Stimulated activated CD4-positive, alpha-beta T cell treated with anti-CD3 and anti-CD28 coated beads, Interleukin-1b, Interleukin-23, amount 100 ng/mL, for 24 hours (primary cell): ENCODE measurements at regions not wholly inside any gene's neighbourhood (a gene's known extent, or its start where the extent isn't known, plus 50 kb on each side); places are given as distances from the start of the nearest gene placed in this dataset.
A peak's percentile ranks its signal among the peaks of the same experiment; 100 is the strongest.

Source experiments
- DNase-seq, 4 experiments: peaks; one replicate each; pipeline ENCODE4 v3.0.0-alpha.2; 2020; ENCODE audit warnings: low read depth in 4 of 4, low spot score in 1 of 4

GRCh38 chr7:131741446-131741845 is 185.0 kb upstream of the PODXL start:
- no peak for DNase-seq

- no peak for DNase-seq
These were observed 181.5 kb upstream of the PODXL start for GRCh38 chr7:131737746-131738465.

GRCh38 chr7:131735101-131735500 is 178.7 kb upstream of the PODXL start:
- DNase-seq = no peak

GRCh38 chr7:131733604-131734003 is 177.2 kb upstream of the PODXL start:
- DNase-seq = no peak

GRCh38 chr7:131727189-131727588 is 170.8 kb upstream of the PODXL start:
- no peak for DNase-seq

- DNase-seq = no peak
These were observed 170.3 kb upstream of the PODXL start for GRCh38 chr7:131726686-131727085.

- DNase-seq = no peak
These were observed 169.6 kb upstream of the PODXL start for GRCh38 chr7:131726031-131726430.

GRCh38 chr7:131724776-131725345 is 168.4 kb upstream of the PODXL start:
- no peak for DNase-seq

GRCh38 chr7:131723926-131724325 is 167.5 kb upstream of the PODXL start:
- no peak for DNase-seq

GRCh38 chr7:131722371-131722770 is 165.9 kb upstream of the PODXL start:
- DNase-seq = no peak

- no peak for DNase-seq
These were observed 165.2 kb upstream of the PODXL start for GRCh38 chr7:131721660-131722059.

GRCh38 chr7:131720703-131721102 is 164.3 kb upstream of the PODXL start:
- no peak for DNase-seq

- DNase-seq = no peak
These were observed 160.8 kb upstream of the PODXL start for GRCh38 chr7:131717181-131717580.

- no peak for DNase-seq
These were observed 142.9 kb upstream of the PODXL start for GRCh38 chr7:131699323-131699722.

GRCh38 chr7:131692131-131692960 is 135.9 kb upstream of the PODXL start:
- DNase-seq = peak in 1 of 4 experiments; percentile 42

- DNase-seq = no peak
These were observed 135.2 kb upstream of the PODXL start for GRCh38 chr7:131691454-131692130.

- DNase-seq = no peak
These were observed 134.0 kb upstream of the PODXL start for GRCh38 chr7:131690441-131690840.

GRCh38 chr7:131689662-131690234 is 133.3 kb upstream of the PODXL start:
- no peak for DNase-seq

- peak; percentile 32 to 40 (median 36) for DNase-seq
These were observed 132.6 kb upstream of the PODXL start for GRCh38 chr7:131688738-131689661.

- no peak for DNase-seq
These were observed 130.9 kb upstream of the PODXL start for GRCh38 chr7:131687296-131687695.
